ENCODE measurements at regions not wholly inside any gene's neighbourhood (a gene's known extent, or its start where the extent isn't known, plus 50 kb on each side); places are given as distances from the start of the nearest gene placed in this dataset.
"Not testable (repeated sequence)": the region's sequence is repeated elsewhere in the genome, so short reads cannot be mapped to it uniquely, and the experiment has no call there.

- in situ Hi-C loops (cut with MboI; ENCODE audit: low pct_unique_long_range_greater_than_20kb, low sequenced_read_pairs): no loop called here
- no peak for DNase-seq
Observed at GRCh38 chr2:236363711-236364277, 99.6 kb upstream of the ASB18 start.

GRCh38 chr2:236365258-236366048, 101.2 kb upstream of the ASB18 start:
- in situ Hi-C loops (cut with MboI; ENCODE audit: low pct_unique_long_range_greater_than_20kb, low sequenced_read_pairs): no loop called here
- no peak for DNase-seq

GRCh38 chr2:236366049-236366387, 101.8 kb upstream of the ASB18 start:
- DNase-seq: no peak
- in situ Hi-C loops (cut with MboI; ENCODE audit: low pct_unique_long_range_greater_than_20kb, low sequenced_read_pairs): no loop called here

- in situ Hi-C loops (cut with MboI; ENCODE audit: low pct_unique_long_range_greater_than_20kb, low sequenced_read_pairs): no loop called here
- DNase-seq: peak; percentile 9
Observed at GRCh38 chr2:236366397-236366796, 102.2 kb upstream of the ASB18 start.

- in situ Hi-C loops (cut with MboI; ENCODE audit: low pct_unique_long_range_greater_than_20kb, low sequenced_read_pairs): no loop called here
- no peak for DNase-seq
Observed at GRCh38 chr2:236367506-236368289, 103.5 kb upstream of the ASB18 start.

GRCh38 chr2:236369661-236370062, 105.5 kb upstream of the ASB18 start:
- no peak for DNase-seq
- in situ Hi-C loops (cut with MboI; ENCODE audit: low pct_unique_long_range_greater_than_20kb, low sequenced_read_pairs): no loop called here

GRCh38 chr2:236370847-236371409, 106.7 kb upstream of the ASB18 start:
- DNase-seq: no peak
- in situ Hi-C loops (cut with MboI; ENCODE audit: low pct_unique_long_range_greater_than_20kb, low sequenced_read_pairs): no loop called here

- DNase-seq: no peak
- in situ Hi-C loops (cut with MboI; ENCODE audit: low pct_unique_long_range_greater_than_20kb, low sequenced_read_pairs): no loop called here
Observed at GRCh38 chr2:236375973-236376476, 111.8 kb upstream of the ASB18 start.

- in situ Hi-C loops (cut with MboI; ENCODE audit: low pct_unique_long_range_greater_than_20kb, low sequenced_read_pairs): no loop called here
- DNase-seq: no peak
Observed at GRCh38 chr2:236376566-236377244, 112.5 kb upstream of the ASB18 start.

- DNase-seq: no peak
- in situ Hi-C loops (cut with MboI; ENCODE audit: low pct_unique_long_range_greater_than_20kb, low sequenced_read_pairs): no loop called here
Observed at GRCh38 chr2:236380051-236380612, 115.9 kb upstream of the ASB18 start.

GRCh38 chr2:236381253-236381652, 117.0 kb upstream of the ASB18 start:
- DNase-seq; in situ Hi-C loops (cut with MboI; ENCODE audit: low pct_unique_long_range_greater_than_20kb, low sequenced_read_pairs): not testable (repeated sequence)

GRCh38 chr2:236389284-236390216, 125.3 kb upstream of the ASB18 start:
- DNase-seq; in situ Hi-C loops (cut with MboI; ENCODE audit: low pct_unique_long_range_greater_than_20kb, low sequenced_read_pairs): not testable (repeated sequence)

GRCh38 chr2:236393101-236393500, 128.9 kb upstream of the ASB18 start:
- no peak for DNase-seq
- in situ Hi-C loops (cut with MboI; ENCODE audit: low pct_unique_long_range_greater_than_20kb, low sequenced_read_pairs): no loop called here

GRCh38 chr2:236393581-236393980, 129.4 kb upstream of the ASB18 start:
- in situ Hi-C loops (cut with MboI; ENCODE audit: low pct_unique_long_range_greater_than_20kb, low sequenced_read_pairs): no loop called here
- DNase-seq: no peak

- in situ Hi-C loops (cut with MboI; ENCODE audit: low pct_unique_long_range_greater_than_20kb, low sequenced_read_pairs): no loop called here
- DNase-seq: no peak
Observed at GRCh38 chr2:236394571-236394970, 130.4 kb upstream of the ASB18 start.

GRCh38 chr2:236395067-236395466, 130.9 kb upstream of the ASB18 start:
- no peak for DNase-seq
- in situ Hi-C loops (cut with MboI; ENCODE audit: low pct_unique_long_range_greater_than_20kb, low sequenced_read_pairs): no loop called here

GRCh38 chr2:236396818-236397350, 132.7 kb upstream of the ASB18 start:
- in situ Hi-C loops (cut with MboI; ENCODE audit: low pct_unique_long_range_greater_than_20kb, low sequenced_read_pairs): no loop called here
- DNase-seq: no peak

GRCh38 chr2:236397681-236398080, 133.5 kb upstream of the ASB18 start:
- in situ Hi-C loops (cut with MboI; ENCODE audit: low pct_unique_long_range_greater_than_20kb, low sequenced_read_pairs): no loop called here
- DNase-seq: no peak

Data from KBM-7 (cell line).